SIG-M5 treated with dmso at 0.1 percent for 504 hours (cell line): ENCODE measurements at regions not wholly inside any gene's neighbourhood (a gene's known extent, or its start where the extent isn't known, plus 50 kb on each side); places are given as distances from the start of the nearest gene placed in this dataset.
"Not testable (repeated sequence)": the region's sequence is repeated elsewhere in the genome, so short reads cannot be mapped to it uniquely, and the experiment has no call there.

ENCODE experiments used
- DNase-seq: peaks from one replicate; lab custom pipeline; 2025; ENCODE audit not compliant: unreplicated experiment; lab: John Stamatoyannopoulos, UW

- no peak for DNase-seq
Observed at GRCh38 chr6:68026483-68026882, 608.6 kb upstream of the ADGRB3 start.

- DNase-seq = no peak
Observed at GRCh38 chr6:68025764-68026163, 609.3 kb upstream of the ADGRB3 start.

- DNase-seq = no peak
Observed at GRCh38 chr6:68024570-68025269, 610.4 kb upstream of the ADGRB3 start.

GRCh38 chr6:68022968-68023367, 612.1 kb upstream of the ADGRB3 start:
- not testable (repeated sequence) for DNase-seq

- DNase-seq = no peak
Observed at GRCh38 chr6:68013780-68014515, 621.1 kb upstream of the ADGRB3 start.

- DNase-seq = no peak
Observed at GRCh38 chr6:68012822-68013221, 622.3 kb upstream of the ADGRB3 start.

GRCh38 chr6:68010936-68011335, 624.1 kb upstream of the ADGRB3 start:
- DNase-seq = no peak

GRCh38 chr6:68008445-68008844, 626.6 kb upstream of the ADGRB3 start:
- no peak for DNase-seq

- no peak for DNase-seq
Observed at GRCh38 chr6:68007717-68008116, 627.4 kb upstream of the ADGRB3 start.

GRCh38 chr6:67986694-67987232, 648.3 kb upstream of the ADGRB3 start:
- no peak for DNase-seq

GRCh38 chr6:67976486-67976885, 658.6 kb upstream of the ADGRB3 start:
- no peak for DNase-seq

GRCh38 chr6:67974931-67975330, 660.2 kb upstream of the ADGRB3 start:
- DNase-seq = no peak

- DNase-seq = no peak
Observed at GRCh38 chr6:67971812-67972211, 663.3 kb upstream of the ADGRB3 start.

- DNase-seq = no peak
Observed at GRCh38 chr6:67966830-67967229, 668.3 kb upstream of the ADGRB3 start.

GRCh38 chr6:67956352-67956751, 678.7 kb upstream of the ADGRB3 start:
- DNase-seq = no peak

- no peak for DNase-seq
Observed at GRCh38 chr6:67952948-67953347, 682.1 kb upstream of the ADGRB3 start.

GRCh38 chr6:67952121-67952520, 683.0 kb upstream of the ADGRB3 start:
- no peak for DNase-seq

GRCh38 chr6:67947762-67948161, 687.3 kb upstream of the ADGRB3 start:
- not testable (repeated sequence) for DNase-seq

- DNase-seq = no peak
Observed at GRCh38 chr6:67935976-67936477, 699.1 kb upstream of the ADGRB3 start.

GRCh38 chr6:67933278-67933677, 701.8 kb upstream of the ADGRB3 start:
- no peak for DNase-seq

- not testable (repeated sequence) for DNase-seq
Observed at GRCh38 chr6:67922588-67922987, 712.5 kb upstream of the ADGRB3 start.

GRCh38 chr6:67920040-67920439, 715.0 kb upstream of the ADGRB3 start:
- not testable (repeated sequence) for DNase-seq
